ENCODE measurements at regions not wholly inside any gene's neighbourhood (a gene's known extent, or its start where the extent isn't known, plus 50 kb on each side); places are given as distances from the start of the nearest gene placed in this dataset.
A peak's percentile ranks its signal among the peaks of the same experiment; 100 is the strongest.

- DNase-seq = no peak
These were observed 1646.2 kb upstream of the TENM3 start for GRCh38 chr4:180596888-180597483.

- no peak for DNase-seq
These were observed 1644.9 kb upstream of the TENM3 start for GRCh38 chr4:180598281-180598680.

GRCh38 chr4:180603791-180604190 lies 1639.4 kb upstream of the TENM3 start:
- no peak for DNase-seq

- DNase-seq = no peak
These were observed 1632.9 kb upstream of the TENM3 start for GRCh38 chr4:180610324-180610723.

GRCh38 chr4:180615746-180616145 lies 1627.5 kb upstream of the TENM3 start:
- no peak for DNase-seq

- DNase-seq = no peak
These were observed 1626.0 kb upstream of the TENM3 start for GRCh38 chr4:180617196-180617595.

GRCh38 chr4:180618396-180618795 lies 1624.8 kb upstream of the TENM3 start:
- DNase-seq = no peak

GRCh38 chr4:180619440-180619839 lies 1623.8 kb upstream of the TENM3 start:
- no peak for DNase-seq

- no peak for DNase-seq
These were observed 1620.9 kb upstream of the TENM3 start for GRCh38 chr4:180622254-180622653.

- DNase-seq = no peak
These were observed 1617.5 kb upstream of the TENM3 start for GRCh38 chr4:180625653-180626052.

- no peak for DNase-seq
These were observed 1613.1 kb upstream of the TENM3 start for GRCh38 chr4:180630012-180630665.

- DNase-seq = no peak
These were observed 1608.9 kb upstream of the TENM3 start for GRCh38 chr4:180634306-180634705.

GRCh38 chr4:180635281-180635680 lies 1607.9 kb upstream of the TENM3 start:
- no peak for DNase-seq

GRCh38 chr4:180636696-180637404 lies 1606.4 kb upstream of the TENM3 start:
- peak; percentile 36 for DNase-seq

- DNase-seq = no peak
These were observed 1605.6 kb upstream of the TENM3 start for GRCh38 chr4:180637616-180638015.

GRCh38 chr4:180640193-180640592 lies 1603.0 kb upstream of the TENM3 start:
- DNase-seq = no peak

GRCh38 chr4:180641495-180641894 lies 1601.7 kb upstream of the TENM3 start:
- no peak for DNase-seq

- DNase-seq = no peak
These were observed 1600.5 kb upstream of the TENM3 start for GRCh38 chr4:180642732-180643131.

- DNase-seq = peak; percentile 12
These were observed 1592.9 kb upstream of the TENM3 start for GRCh38 chr4:180650273-180650672.

GRCh38 chr4:180652533-180652932 lies 1590.7 kb upstream of the TENM3 start:
- DNase-seq = no peak

- DNase-seq = no peak
These were observed 1587.3 kb upstream of the TENM3 start for GRCh38 chr4:180655886-180656285.

- DNase-seq = no peak
These were observed 1585.3 kb upstream of the TENM3 start for GRCh38 chr4:180657881-180658280.

GRCh38 chr4:180664766-180665368 lies 1578.3 kb upstream of the TENM3 start:
- DNase-seq = peak; percentile 94
